SU-DHL-6 (cell line): ENCODE measurements at regions not wholly inside any gene's neighbourhood (a gene's known extent, or its start where the extent isn't known, plus 50 kb on each side); places are given as distances from the start of the nearest gene placed in this dataset.

Source experiments
- H2AFZ ChIP-seq: fragments of 200-600 bp; sonication (generic); 2 replicates; pipeline ENCODE4 v1.6.1; 2014; ENCODE audit warnings: low read depth, mild to moderate bottlenecking, moderate library complexity, mixed read lengths, antibody characterized with exemption, low read length; ENCODE audit not compliant: severe bottlenecking
- H3F3A ChIP-seq: fragments of 200-600 bp; shearing (Covaris generic); 2 replicates; pipeline ENCODE4 v1.6.0; 2016; ENCODE audit warnings: antibody characterized with exemption, mild to moderate bottlenecking; ENCODE audit not compliant: insufficient read depth
- H3K27ac ChIP-seq: fragments of 200-600 bp; sonication (generic); 2 replicates; pipeline ENCODE4 v1.5.1; 2016; ENCODE audit warnings: low read depth, mild to moderate bottlenecking, low read length, moderate library complexity, mixed read lengths
- H3K27me3 ChIP-seq: fragments of 200-600 bp; sonication (generic), shearing (Covaris generic); 2 replicates; pipeline ENCODE4 v1.6.0; 2014; ENCODE audit warnings: mild to moderate bottlenecking, low read length
- H3K36me3 ChIP-seq: fragments of 200-600 bp; sonication (generic); 2 replicates; pipeline ENCODE4 v1.6.1; 2014; ENCODE audit warnings: mild to moderate bottlenecking, low read length, mixed read lengths
- H3K4me2 ChIP-seq: fragments of 300-600, 200-600 bp; shearing (Covaris generic), sonication (generic); 2 replicates; pipeline ENCODE4 v1.6.0; 2014; ENCODE audit warnings: low read length, low read depth, mild to moderate bottlenecking; ENCODE audit not compliant: poor library complexity, severe bottlenecking
- H3K4me3 ChIP-seq: fragments of 200-600 bp; sonication (generic); 2 replicates; pipeline ENCODE4 v1.5.1; 2014; ENCODE audit warnings: antibody characterized with exemption, low read length, mild to moderate bottlenecking, mixed read lengths; ENCODE audit not compliant: insufficient read depth, poor library complexity, severe bottlenecking
- H3K79me2 ChIP-seq: fragments of 200-600 bp; sonication (generic); 2 replicates; pipeline ENCODE4 v1.6.1; 2014; ENCODE audit warnings: mild to moderate bottlenecking, low read length, moderate library complexity; ENCODE audit not compliant: insufficient read depth
- H3K9ac ChIP-seq: fragments of 200-600 bp; sonication (generic); 2 replicates; pipeline ENCODE4 v1.7.0; 2014; ENCODE audit warnings: mild to moderate bottlenecking, low read length
- H3K9me2 ChIP-seq: fragments of 200-600 bp; sonication (generic); replicated peaks from 2 replicates; pipeline ENCODE4 v1.6.1; 2014; ENCODE audit warnings: low read length; ENCODE audit not compliant: insufficient read depth
- H3K9me3 ChIP-seq: fragments of 200-600 bp; sonication (generic); 2 replicates; pipeline ENCODE4 v1.6.1; 2014; ENCODE audit warnings: low read length, mixed read lengths; ENCODE audit not compliant: insufficient read depth
- H4K20me1 ChIP-seq: fragments of 200-600 bp; sonication (generic); 2 replicates; pipeline ENCODE4 v1.6.1; 2014; ENCODE audit warnings: low read depth, mild to moderate bottlenecking, antibody characterized with exemption, low read length, moderate library complexity, mixed read lengths
- EZH2phosphoT487 ChIP-seq: fragments of 200-600 bp; sonication (generic), shearing (Covaris generic); conservative IDR thresholded peaks from 2 replicates; pipeline ENCODE4 v1.6.1; 2018; ENCODE audit warnings: mild to moderate bottlenecking, antibody characterized with exemption, low read length, moderate library complexity, mixed read lengths
- TF ChIP-seq, protein P1 (sequence below): fragments of 200-600 bp; sonication (generic); IDR thresholded peaks from one replicate; pipeline ENCODE4 v1.5.1; 2017; ENCODE audit warnings: antibody characterized with exemption, mild to moderate bottlenecking, low read length, moderate library complexity; ENCODE audit not compliant: insufficient read depth, poor library complexity, severe bottlenecking

- H3K36me3 ChIP-seq: no peaks in the 10 kb centered on the region
- H3K4me3 ChIP-seq: no peak overlapping the region
- H3K4me2 ChIP-seq: no peak overlapping the region
- no peak overlapping the region for H3K27ac ChIP-seq
- H3K9me2 ChIP-seq: no peaks in the 10 kb centered on the region
- no peaks in the 10 kb centered on the region for H3K9me3 ChIP-seq
- no peak overlapping the region for H2AFZ ChIP-seq
- TF ChIP-seq, protein P1, sequence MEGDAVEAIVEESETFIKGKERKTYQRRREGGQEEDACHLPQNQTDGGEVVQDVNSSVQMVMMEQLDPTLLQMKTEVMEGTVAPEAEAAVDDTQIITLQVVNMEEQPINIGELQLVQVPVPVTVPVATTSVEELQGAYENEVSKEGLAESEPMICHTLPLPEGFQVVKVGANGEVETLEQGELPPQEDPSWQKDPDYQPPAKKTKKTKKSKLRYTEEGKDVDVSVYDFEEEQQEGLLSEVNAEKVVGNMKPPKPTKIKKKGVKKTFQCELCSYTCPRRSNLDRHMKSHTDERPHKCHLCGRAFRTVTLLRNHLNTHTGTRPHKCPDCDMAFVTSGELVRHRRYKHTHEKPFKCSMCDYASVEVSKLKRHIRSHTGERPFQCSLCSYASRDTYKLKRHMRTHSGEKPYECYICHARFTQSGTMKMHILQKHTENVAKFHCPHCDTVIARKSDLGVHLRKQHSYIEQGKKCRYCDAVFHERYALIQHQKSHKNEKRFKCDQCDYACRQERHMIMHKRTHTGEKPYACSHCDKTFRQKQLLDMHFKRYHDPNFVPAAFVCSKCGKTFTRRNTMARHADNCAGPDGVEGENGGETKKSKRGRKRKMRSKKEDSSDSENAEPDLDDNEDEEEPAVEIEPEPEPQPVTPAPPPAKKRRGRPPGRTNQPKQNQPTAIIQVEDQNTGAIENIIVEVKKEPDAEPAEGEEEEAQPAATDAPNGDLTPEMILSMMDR: no peak
- TF ChIP-seq EZH2phosphoT487: no peak
- H4K20me1 ChIP-seq: no peaks in the 10 kb centered on the region
- H3F3A ChIP-seq: no peaks in the 10 kb centered on the region
- H3K9ac ChIP-seq: no peak overlapping the region
- no peaks in the 10 kb centered on the region for H3K27me3 ChIP-seq
- H3K79me2 ChIP-seq: no peaks in the 10 kb centered on the region
These were observed 346.4 kb upstream of the DPPA4 start for GRCh38 chr3:109683746-109684145.

DNA sequence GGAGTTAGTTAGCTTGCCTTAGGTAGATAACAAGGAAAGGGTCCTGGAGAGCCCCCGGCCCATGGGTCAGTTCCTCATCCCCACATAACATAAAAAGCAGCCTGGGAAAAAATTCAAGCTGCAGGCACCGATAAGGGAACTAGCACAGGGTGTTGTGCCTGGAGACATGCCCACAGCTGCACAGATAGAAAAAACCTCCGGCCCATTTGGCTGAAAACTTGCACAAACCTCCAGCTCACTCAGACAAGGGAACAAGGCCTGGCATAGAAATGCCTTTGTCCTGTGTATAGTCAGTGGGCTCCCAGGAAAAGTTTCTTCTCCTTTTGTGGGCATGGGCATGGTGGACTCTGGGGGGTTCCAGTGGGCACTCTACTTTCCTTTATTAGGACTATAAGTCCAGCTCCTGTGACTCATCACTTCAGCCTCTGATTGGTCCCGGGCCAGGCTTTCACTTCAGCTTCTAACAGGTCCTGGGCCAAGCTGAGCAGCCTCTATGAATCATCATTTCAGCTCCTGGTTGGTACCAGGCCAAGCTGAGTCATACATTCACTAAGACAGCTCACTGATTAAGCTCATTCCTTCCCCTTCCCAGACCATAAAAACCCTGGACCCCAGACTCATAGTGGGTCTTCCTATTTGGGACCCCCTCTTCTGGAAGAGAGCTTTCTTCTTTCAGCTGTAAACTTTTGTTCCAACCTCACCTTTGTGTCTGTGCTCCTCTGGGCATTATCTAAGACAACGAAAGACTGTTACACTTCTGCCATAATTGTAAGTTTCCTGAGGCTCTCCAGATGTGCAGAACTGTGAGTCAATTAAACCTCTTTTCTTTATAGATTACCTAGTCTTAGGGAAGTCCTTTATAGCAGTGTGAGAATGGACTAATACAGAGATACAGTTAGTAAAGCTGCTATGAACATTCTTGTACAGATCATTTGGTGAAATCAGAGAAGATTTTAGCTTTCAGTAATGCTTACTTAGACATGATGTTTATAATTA lies 348.0 kb upstream of the DPPA4 start:
- Histone ChIP-seq H3K9me2 (no peaks in the 10 kb centered on the region), H3K79me2 (no peaks in the 10 kb centered on the region), H3K27ac (no peak overlapping the region), H3K9ac (no peak overlapping the region), H3K27me3 (no peaks in the 10 kb centered on the region), H3K36me3 (no peaks in the 10 kb centered on the region), H2AFZ (no peak overlapping the region), H3K9me3 (no peaks in the 10 kb centered on the region), H3K4me2 (no peak overlapping the region), H3K4me3 (no peak overlapping the region), H3F3A (no peaks in the 10 kb centered on the region), H4K20me1 (no peaks in the 10 kb centered on the region)
- no peak for TF ChIP-seq EZH2phosphoT487
- TF ChIP-seq, protein P1: no peak

GRCh38 chr3:109687626-109688025 lies 350.3 kb upstream of the DPPA4 start:
- no peaks in the 10 kb centered on the region for H3K79me2 ChIP-seq
- no peaks in the 10 kb centered on the region for H3K27me3 ChIP-seq
- H3K4me2 ChIP-seq: no peak overlapping the region
- TF ChIP-seq EZH2phosphoT487: no peak
- TF ChIP-seq, protein P1: no peak
- H3K9ac ChIP-seq: no peak overlapping the region
- no peaks in the 10 kb centered on the region for H3K9me2 ChIP-seq
- H3K4me3 ChIP-seq: no peak overlapping the region
- no peaks in the 10 kb centered on the region for H3K9me3 ChIP-seq
- H3K36me3 ChIP-seq: no peaks in the 10 kb centered on the region; the same call in 1 of the 2 replicates
- no peaks in the 10 kb centered on the region for H3F3A ChIP-seq
- H3K27ac ChIP-seq: no peak overlapping the region
- H4K20me1 ChIP-seq: no peaks in the 10 kb centered on the region
- H2AFZ ChIP-seq: no peak overlapping the region
